ENCODE measurements at regions not wholly inside any gene's neighbourhood (a gene's known extent, or its start where the extent isn't known, plus 50 kb on each side); places are given as distances from the start of the nearest gene placed in this dataset.

DNA sequence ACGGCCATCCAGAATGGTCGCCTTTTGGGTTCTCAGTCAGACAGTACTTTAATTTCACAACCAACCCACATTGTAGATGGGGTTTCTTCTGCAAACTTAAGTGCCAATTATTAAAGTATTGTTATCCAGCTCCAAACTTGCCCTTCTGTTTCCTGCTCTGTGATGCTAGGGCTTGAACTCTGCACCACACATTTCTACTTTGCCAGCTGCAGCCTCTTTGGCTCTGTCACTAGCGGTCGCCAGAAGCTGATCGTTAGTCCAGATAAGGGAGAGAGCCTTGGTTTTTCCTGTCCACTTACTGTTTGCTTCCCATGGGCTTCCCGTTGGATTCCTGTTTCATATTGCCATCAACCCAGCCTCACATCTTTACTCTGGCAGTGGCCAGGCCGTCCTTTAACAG is 196.6 kb downstream of the ASB9 start:
- TF ChIP-seq, protein P1, sequence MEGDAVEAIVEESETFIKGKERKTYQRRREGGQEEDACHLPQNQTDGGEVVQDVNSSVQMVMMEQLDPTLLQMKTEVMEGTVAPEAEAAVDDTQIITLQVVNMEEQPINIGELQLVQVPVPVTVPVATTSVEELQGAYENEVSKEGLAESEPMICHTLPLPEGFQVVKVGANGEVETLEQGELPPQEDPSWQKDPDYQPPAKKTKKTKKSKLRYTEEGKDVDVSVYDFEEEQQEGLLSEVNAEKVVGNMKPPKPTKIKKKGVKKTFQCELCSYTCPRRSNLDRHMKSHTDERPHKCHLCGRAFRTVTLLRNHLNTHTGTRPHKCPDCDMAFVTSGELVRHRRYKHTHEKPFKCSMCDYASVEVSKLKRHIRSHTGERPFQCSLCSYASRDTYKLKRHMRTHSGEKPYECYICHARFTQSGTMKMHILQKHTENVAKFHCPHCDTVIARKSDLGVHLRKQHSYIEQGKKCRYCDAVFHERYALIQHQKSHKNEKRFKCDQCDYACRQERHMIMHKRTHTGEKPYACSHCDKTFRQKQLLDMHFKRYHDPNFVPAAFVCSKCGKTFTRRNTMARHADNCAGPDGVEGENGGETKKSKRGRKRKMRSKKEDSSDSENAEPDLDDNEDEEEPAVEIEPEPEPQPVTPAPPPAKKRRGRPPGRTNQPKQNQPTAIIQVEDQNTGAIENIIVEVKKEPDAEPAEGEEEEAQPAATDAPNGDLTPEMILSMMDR (conservative IDR thresholded peaks at IDR 0.05; ENCODE audit: low read length) = no peak
- H3K4me3 ChIP-seq (ENCODE audit: low read length) = no peak overlapping the region
- no peak for DNase-seq (ENCODE audit: low read depth)

DNA sequence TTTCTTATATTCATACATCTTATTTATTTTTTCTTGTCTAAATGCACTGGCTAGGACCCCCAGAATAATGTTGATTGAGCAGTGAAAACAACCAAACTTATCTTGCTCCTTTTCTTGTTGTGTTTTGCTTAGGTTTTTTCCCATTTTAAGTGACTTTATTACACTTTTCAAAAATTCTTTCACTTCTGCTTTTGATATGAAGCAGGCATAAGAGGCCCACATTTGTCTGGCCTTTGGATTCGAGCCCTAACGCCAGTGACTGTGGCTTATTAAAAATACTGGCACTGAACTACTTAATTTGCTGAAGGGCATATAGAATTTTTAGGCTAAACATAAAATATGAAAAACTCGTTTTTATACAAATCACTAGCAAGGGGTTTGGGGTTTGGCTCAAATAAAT is 197.0 kb downstream of the ASB9 start:
- no peak for DNase-seq (ENCODE audit: low read depth)
- H3K4me3 ChIP-seq (ENCODE audit: low read length) = no peak overlapping the region
- TF ChIP-seq, protein P1 (conservative IDR thresholded peaks at IDR 0.05; ENCODE audit: low read length) = no peak

DNA sequence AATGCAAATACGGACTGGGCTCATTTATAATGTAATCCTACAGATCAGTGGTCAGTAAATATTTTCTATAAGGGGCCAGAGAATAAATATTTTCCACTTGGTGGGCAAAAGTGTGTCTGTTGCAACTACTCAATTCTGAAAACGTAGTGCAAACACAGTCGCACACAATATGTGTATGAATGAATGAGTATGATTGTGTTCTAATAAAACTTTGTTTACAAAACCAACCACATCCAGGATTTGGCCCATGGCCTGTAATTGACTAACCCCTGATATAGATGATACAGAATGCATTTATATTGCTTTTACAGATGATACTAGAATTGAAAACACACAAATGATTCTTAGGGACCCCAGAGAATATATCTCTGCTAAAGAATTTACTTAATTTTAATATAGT is 197.6 kb downstream of the ASB9 start:
- no peak overlapping the region for H3K4me3 ChIP-seq (ENCODE audit: low read length)
- TF ChIP-seq, protein P1 (conservative IDR thresholded peaks at IDR 0.05; ENCODE audit: low read length) = no peak
- no peak for DNase-seq (ENCODE audit: low read depth)

DNA sequence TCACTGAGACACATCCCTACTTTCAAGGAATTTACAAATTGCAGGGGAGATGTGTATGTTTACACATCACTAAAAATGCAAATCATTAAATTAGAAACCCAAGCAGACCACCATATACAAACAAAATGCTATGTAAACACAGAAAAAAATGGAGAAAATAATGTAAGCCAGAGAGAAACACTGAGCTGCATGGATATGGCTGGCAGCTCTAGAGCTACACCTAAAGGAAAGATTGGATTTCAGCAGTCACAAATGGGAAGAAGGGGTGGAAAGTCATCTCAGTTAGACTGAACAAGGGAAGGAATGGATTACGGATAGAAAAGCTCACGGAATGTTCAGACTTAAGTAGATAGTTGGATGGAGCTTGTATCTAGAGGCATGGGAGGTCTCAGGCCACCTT is 186.3 kb downstream of the MOSPD2 start:
- no peak overlapping the region for H3K4me3 ChIP-seq (ENCODE audit: low read length)
- peak; percentile 3 for DNase-seq (ENCODE audit: low read depth)
- TF ChIP-seq, protein P1 (conservative IDR thresholded peaks at IDR 0.05; ENCODE audit: low read length) = peak; percentile 44

DNA sequence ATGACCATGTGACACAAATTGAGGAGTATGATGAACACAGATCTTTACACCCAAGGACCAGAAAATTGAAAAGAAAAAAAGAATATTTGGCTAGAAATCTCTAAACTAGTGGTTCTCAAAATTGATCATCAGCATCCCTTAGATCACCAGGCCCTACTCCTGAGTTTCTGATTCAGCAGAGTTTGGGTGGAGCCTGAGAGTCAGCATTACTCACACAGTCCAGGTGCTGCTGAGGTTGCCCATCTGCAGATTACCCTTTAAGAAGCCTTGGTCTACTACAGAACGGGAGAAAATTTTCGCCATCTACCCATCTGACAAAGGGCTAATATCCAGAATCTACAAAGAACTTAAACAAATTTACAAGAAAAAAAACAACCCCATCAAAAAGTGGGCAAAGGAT is 182.8 kb downstream of the MOSPD2 start:
- DNase-seq (ENCODE audit: low read depth) = no peak
- no peak overlapping the region for H3K4me3 ChIP-seq (ENCODE audit: low read length)
- TF ChIP-seq, protein P1 (conservative IDR thresholded peaks at IDR 0.05; ENCODE audit: low read length) = no peak

DNA sequence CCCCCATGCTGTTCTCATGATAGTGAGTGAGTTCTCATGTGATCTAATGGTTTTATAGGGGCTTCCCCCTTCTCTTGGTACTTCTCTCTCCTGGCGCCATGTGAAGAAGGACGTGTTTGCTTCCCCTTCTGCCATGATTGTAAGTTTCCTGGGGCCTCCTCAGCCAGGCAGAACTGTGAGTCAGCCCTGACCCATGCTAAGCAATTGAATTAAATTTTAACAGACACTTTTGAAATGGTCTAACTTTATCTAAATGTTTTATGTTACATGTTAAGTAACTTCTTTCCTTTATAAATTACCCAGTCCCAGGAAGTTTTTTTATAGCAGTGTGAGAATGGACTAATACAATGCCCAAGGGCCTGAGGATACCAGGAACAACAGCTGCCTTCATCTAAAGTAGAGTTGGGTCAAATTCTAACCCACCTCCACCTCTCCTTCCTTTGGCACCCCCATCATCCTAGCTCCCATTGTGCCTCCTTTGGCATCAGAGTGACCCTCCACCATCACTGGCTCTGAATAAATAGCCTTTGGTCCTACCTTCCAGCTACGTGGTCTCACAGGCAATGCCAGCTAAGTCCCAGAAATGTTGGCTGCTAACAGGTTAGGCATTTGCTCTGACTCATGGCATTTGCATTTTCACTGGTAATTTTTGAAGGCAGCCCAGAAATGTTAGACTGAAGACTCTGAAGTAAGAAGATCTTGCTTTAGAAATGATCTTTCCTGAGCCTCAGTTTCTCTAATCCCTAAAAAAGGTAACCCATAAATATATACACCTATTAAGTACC is 182.1 kb downstream of the MOSPD2 start:
- no peak overlapping the region for H3K4me3 ChIP-seq (ENCODE audit: low read length)
- DNase-seq (ENCODE audit: low read depth) = peak; percentile 52
- TF ChIP-seq, protein P1 (conservative IDR thresholded peaks at IDR 0.05; ENCODE audit: low read length) = no peak

DNA sequence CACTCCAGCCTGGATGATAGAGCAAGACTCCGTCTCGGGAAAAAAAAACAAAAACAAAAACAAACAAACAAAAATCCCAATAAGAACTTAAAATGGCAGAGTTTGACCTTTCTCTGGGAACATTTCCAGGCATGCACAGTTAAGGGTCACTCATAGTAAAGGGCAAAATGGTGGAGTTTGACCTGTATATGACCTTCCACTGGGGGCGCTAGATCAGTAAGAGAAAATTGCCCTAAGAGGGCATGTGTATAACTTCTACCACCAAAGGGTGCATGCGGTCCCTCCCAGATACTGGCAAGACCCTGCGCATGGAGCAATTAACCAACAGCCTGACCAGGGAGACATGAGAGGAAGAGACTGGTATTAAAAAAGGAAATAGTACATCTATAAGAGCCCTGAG is 177.2 kb downstream of the MOSPD2 start:
- H3K4me3 ChIP-seq (ENCODE audit: low read length) = no peak overlapping the region
- TF ChIP-seq, protein P1 (conservative IDR thresholded peaks at IDR 0.05; ENCODE audit: low read length) = no peak
- no peak for DNase-seq (ENCODE audit: low read depth)
